ENCODE measurements at regions not wholly inside any gene's neighbourhood (a gene's known extent, or its start where the extent isn't known, plus 50 kb on each side); places are given as distances from the start of the nearest gene placed in this dataset.
"Not testable (repeated sequence)": the region's sequence is repeated elsewhere in the genome, so short reads cannot be mapped to it uniquely, and the experiment has no call there.

- TF ChIP-seq CTCF (IDR thresholded peaks at IDR 0.05; ENCODE audit: insufficient read depth, low read length, missing control alignments) = no peak
- no peak overlapping the region for H3K4me3 ChIP-seq (ENCODE audit: low read depth, low read length)
- ChIA-PET POLR2A (no interaction called here), CTCF (no interaction called here)
- no peak for DNase-seq (ENCODE audit: low read depth, low spot score)
Observed at GRCh38 chr10:32217216-32217615, 129.7 kb downstream of the EPC1 start.

- POLR2A ChIA-PET; H3K4me3 ChIP-seq (ENCODE audit: low read depth, low read length); DNase-seq (ENCODE audit: low read depth, low spot score); CTCF ChIA-PET: not testable (repeated sequence)
Observed at GRCh38 chr10:32213838-32214237, 133.1 kb downstream of the EPC1 start.

GRCh38 chr10:32211046-32211363 is 136.0 kb downstream of the EPC1 start:
- ChIA-PET POLR2A (no interaction called here), CTCF (interaction anchor here (0.6 to 2.8 kb wide), 21 partner anchors 10 to 376 kb away, joined by 3 to 39 read pairs (median 4); partner anchors contain the start of gene KIF5B)
- TF ChIP-seq CTCF (IDR thresholded peaks at IDR 0.05; ENCODE audit: insufficient read depth, low read length, missing control alignments) = no peak
- H3K4me3 ChIP-seq (ENCODE audit: low read depth, low read length) = no peak overlapping the region
- no peak for DNase-seq (ENCODE audit: low read depth, low spot score)

GRCh38 chr10:32210306-32211045 is 136.5 kb downstream of the EPC1 start:
- no peak for DNase-seq (ENCODE audit: low read depth, low spot score)
- ChIA-PET POLR2A (no interaction called here), CTCF (interaction anchor here (0.6 to 2.8 kb wide), 22 partner anchors 10 to 798 kb away, joined by 3 to 39 read pairs (median 4); partner anchors contain the start of gene KIF5B)
- no peak overlapping the region for H3K4me3 ChIP-seq (ENCODE audit: low read depth, low read length)
- TF ChIP-seq CTCF (IDR thresholded peaks at IDR 0.05; ENCODE audit: insufficient read depth, low read length, missing control alignments) = peak; percentile 39

- CTCF ChIA-PET = interaction anchor here (1.0 to 5.0 kb wide), 4 partner anchors 9 to 354 kb away, joined by 3 to 32 read pairs (median 4); no protein-coding TSS in a partner anchor
- POLR2A ChIA-PET; DNase-seq (ENCODE audit: low read depth, low spot score); H3K4me3 ChIP-seq (ENCODE audit: low read depth, low read length): not testable (repeated sequence)
Observed at GRCh38 chr10:32208005-32208404, 139.0 kb downstream of the EPC1 start.

- POLR2A ChIA-PET = no interaction called here
- no peak overlapping the region for H3K4me3 ChIP-seq (ENCODE audit: low read depth, low read length)
- DNase-seq (ENCODE audit: low read depth, low spot score) = no peak
- CTCF ChIA-PET = interaction anchor here (0.8 to 5.0 kb wide), 5 partner anchors 9 to 353 kb away, joined by 3 to 32 read pairs (median 3); no protein-coding TSS in a partner anchor
- TF ChIP-seq CTCF (IDR thresholded peaks at IDR 0.05; ENCODE audit: insufficient read depth, low read length, missing control alignments) = peak; percentile 58
Observed at GRCh38 chr10:32207544-32207943, 139.4 kb downstream of the EPC1 start.

GRCh38 chr10:32205670-32206069 is 141.3 kb downstream of the EPC1 start:
- no peak for TF ChIP-seq CTCF (IDR thresholded peaks at IDR 0.05; ENCODE audit: insufficient read depth, low read length, missing control alignments)
- no peak overlapping the region for H3K4me3 ChIP-seq (ENCODE audit: low read depth, low read length)
- POLR2A ChIA-PET = interaction anchor here (0.9 kb wide), 1 partner anchor 151 kb away, joined by 3 read pairs; no protein-coding TSS in a partner anchor
- CTCF ChIA-PET = interaction anchor here (1.2 to 5.0 kb wide), 4 partner anchors 9 to 15 kb away, joined by 3 to 32 read pairs (median 6); no protein-coding TSS in a partner anchor
- peak; percentile 21 for DNase-seq (ENCODE audit: low read depth, low spot score)

Data from AG04449 (cell line).